OCI-LY1 (cell line): ENCODE measurements at regions not wholly inside any gene's neighbourhood (a gene's known extent, or its start where the extent isn't known, plus 50 kb on each side); places are given as distances from the start of the nearest gene placed in this dataset.

Experiments used
- H2AFZ ChIP-seq: fragments of 200-600 bp; sonication (generic), shearing (Covaris generic); 2 replicates; pipeline ENCODE4 v1.6.0; 2014; ENCODE audit warnings: antibody characterized with exemption, mild to moderate bottlenecking, low read length
- H3F3A ChIP-seq: fragments of 200-600 bp; sonication (generic), shearing (Covaris generic); 2 replicates; pipeline ENCODE4 v1.6.0; 2014; ENCODE audit warnings: mild to moderate bottlenecking, antibody characterized with exemption, low read length, moderate library complexity; ENCODE audit not compliant: insufficient read depth
- H3K27ac ChIP-seq: fragments of 200-600 bp; sonication (generic); 2 replicates; pipeline ENCODE4 v1.5.1; 2014; ENCODE audit warnings: low read length, mixed run types, mild to moderate bottlenecking, low read depth; ENCODE audit not compliant: poor library complexity, severe bottlenecking
- H3K27me3 ChIP-seq: fragments of 200-600 bp; sonication (generic); 2 replicates; pipeline ENCODE4 v1.6.0; 2014; ENCODE audit warnings: antibody characterized with exemption, mild to moderate bottlenecking, low read length, moderate library complexity; ENCODE audit not compliant: insufficient read depth
- H3K36me3 ChIP-seq: fragments of 200-600 bp; sonication (generic); 2 replicates; pipeline ENCODE4 v1.6.1; 2014; ENCODE audit warnings: mild to moderate bottlenecking, antibody characterized with exemption, low read length, moderate library complexity, mixed read lengths; ENCODE audit not compliant: insufficient read depth
- H3K4me1 ChIP-seq: fragments of 200-600 bp; sonication (generic); 2 replicates; pipeline ENCODE4 v1.5.1; 2014; ENCODE audit warnings: mild to moderate bottlenecking, low read length, moderate library complexity; ENCODE audit not compliant: insufficient read depth, severe bottlenecking
- H3K4me2 ChIP-seq: fragments of 200-600 bp; sonication (generic), shearing (Covaris generic); 2 replicates; pipeline ENCODE4 v1.6.1; 2014; ENCODE audit warnings: low read length
- H3K4me3 ChIP-seq: fragments of 200-600 bp; sonication (generic); 2 replicates; pipeline ENCODE4 v1.5.1; 2014; ENCODE audit warnings: low read length, low read depth, mild to moderate bottlenecking, mixed read lengths; ENCODE audit not compliant: poor library complexity, severe bottlenecking
- H3K79me2 ChIP-seq: fragments of 200-600 bp; shearing (Covaris generic); 2 replicates; pipeline ENCODE4 v1.6.1; 2016; ENCODE audit warnings: mixed run types, low read length, mixed read lengths; ENCODE audit not compliant: insufficient read depth
- H3K9ac ChIP-seq: fragments of 200-600 bp; sonication (generic), shearing (Covaris generic); 2 replicates; pipeline ENCODE4 v1.6.1; 2014; ENCODE audit warnings: mild to moderate bottlenecking, low read length, mixed read lengths
- H3K9me2 ChIP-seq: fragments of 200-600 bp; sonication (generic), shearing (Covaris generic); 2 replicates; pipeline ENCODE4 v1.6.1; 2014; ENCODE audit warnings: low read depth, mild to moderate bottlenecking, low read length, mixed read lengths
- H3K9me3 ChIP-seq: fragments of 200-600 bp; shearing (Covaris generic); 2 replicates; pipeline ENCODE4 v1.6.1; 2014; ENCODE audit warnings: low read length, mixed read lengths
- H4K20me1 ChIP-seq: fragments of 200-600 bp; sonication (generic), shearing (Covaris generic); 2 replicates; pipeline ENCODE4 v1.6.0; 2016; ENCODE audit warnings: mild to moderate bottlenecking, low read length; ENCODE audit not compliant: insufficient read depth
- EZH2 ChIP-seq: fragments of 200-600 bp; sonication (generic), shearing (Covaris generic); IDR thresholded peaks from 2 replicates; pipeline ENCODE4 v1.8.0; 2017; ENCODE audit warnings: borderline replicate concordance, mixed run types, mild to moderate bottlenecking, antibody characterized with exemption, low read length, moderate library complexity, mixed read lengths
- TF ChIP-seq, protein P1 (sequence below): fragments of 200-600 bp; sonication (generic), shearing (Covaris generic); IDR thresholded peaks from 2 replicates; pipeline ENCODE4 v1.5.1; 2017; ENCODE audit warnings: mild to moderate bottlenecking, antibody characterized with exemption, low read length, moderate library complexity, mixed read lengths

DNA sequence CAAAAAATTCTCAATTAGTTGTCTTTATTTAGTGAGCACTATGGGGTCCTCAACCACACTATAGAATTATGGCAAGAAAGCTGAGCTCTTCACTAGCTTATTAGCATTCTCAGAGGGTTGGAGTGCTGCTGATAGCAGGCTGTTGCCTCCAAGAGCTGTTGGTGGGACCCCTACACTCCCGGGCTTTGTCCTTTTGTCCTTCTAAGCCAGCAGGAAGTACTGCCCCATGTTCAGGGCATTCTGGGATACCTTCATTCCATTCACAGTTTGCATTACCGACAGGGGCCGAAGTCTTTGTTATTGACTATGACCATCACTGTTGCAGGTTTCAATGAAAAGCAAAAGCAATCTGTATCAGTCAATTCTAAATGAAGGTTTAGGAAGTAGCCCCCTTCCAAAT, 89.5 kb upstream of the OTX2 start:
- Histone ChIP-seq H3F3A (no peaks in the 10 kb centered on the region), H3K27me3 (no peaks in the 10 kb centered on the region), H2AFZ (no peak overlapping the region), H3K4me2 (no peak overlapping the region), H3K27ac (no peak overlapping the region), H3K36me3 (no peaks in the 10 kb centered on the region), H3K79me2 (no peaks in the 10 kb centered on the region), H4K20me1 (no peaks in the 10 kb centered on the region), H3K4me3 (no peak overlapping the region), H3K9ac (no peak overlapping the region), H3K9me3 (no peaks in the 10 kb centered on the region), H3K9me2 (no peaks in the 10 kb centered on the region), H3K4me1 (no peaks in the 10 kb centered on the region)
- TF ChIP-seq, protein P1, sequence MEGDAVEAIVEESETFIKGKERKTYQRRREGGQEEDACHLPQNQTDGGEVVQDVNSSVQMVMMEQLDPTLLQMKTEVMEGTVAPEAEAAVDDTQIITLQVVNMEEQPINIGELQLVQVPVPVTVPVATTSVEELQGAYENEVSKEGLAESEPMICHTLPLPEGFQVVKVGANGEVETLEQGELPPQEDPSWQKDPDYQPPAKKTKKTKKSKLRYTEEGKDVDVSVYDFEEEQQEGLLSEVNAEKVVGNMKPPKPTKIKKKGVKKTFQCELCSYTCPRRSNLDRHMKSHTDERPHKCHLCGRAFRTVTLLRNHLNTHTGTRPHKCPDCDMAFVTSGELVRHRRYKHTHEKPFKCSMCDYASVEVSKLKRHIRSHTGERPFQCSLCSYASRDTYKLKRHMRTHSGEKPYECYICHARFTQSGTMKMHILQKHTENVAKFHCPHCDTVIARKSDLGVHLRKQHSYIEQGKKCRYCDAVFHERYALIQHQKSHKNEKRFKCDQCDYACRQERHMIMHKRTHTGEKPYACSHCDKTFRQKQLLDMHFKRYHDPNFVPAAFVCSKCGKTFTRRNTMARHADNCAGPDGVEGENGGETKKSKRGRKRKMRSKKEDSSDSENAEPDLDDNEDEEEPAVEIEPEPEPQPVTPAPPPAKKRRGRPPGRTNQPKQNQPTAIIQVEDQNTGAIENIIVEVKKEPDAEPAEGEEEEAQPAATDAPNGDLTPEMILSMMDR = no peak
- no peak for TF ChIP-seq EZH2

DNA sequence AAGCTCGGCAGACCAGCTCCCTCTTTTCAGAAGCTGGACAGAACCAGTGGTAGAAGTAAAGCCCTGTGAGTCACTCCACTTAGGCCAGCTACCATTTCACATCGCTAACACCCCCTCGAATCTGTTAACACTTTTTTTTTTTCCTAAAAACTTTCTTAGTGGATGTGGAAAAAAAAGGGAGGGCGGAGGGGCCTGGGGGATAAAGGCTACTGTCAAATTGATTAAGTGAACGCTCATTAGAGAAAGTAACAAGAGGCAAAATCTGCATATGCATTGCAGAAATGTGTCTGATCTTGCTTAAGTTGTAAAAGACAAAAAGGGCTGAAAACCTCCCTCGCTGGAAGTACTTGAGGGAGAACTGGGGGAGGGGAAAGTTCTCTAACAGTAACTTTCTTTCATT, 86.6 kb upstream of the OTX2 start:
- no peak overlapping the region for H3K4me3 ChIP-seq
- TF ChIP-seq, protein P1 = no peak
- no peak for TF ChIP-seq EZH2
- H3K27ac ChIP-seq = no peak overlapping the region
- H3K9me2 ChIP-seq = no peaks in the 10 kb centered on the region
- no peak overlapping the region for H3K4me2 ChIP-seq
- no peaks in the 10 kb centered on the region for H3K4me1 ChIP-seq
- H2AFZ ChIP-seq = no peak overlapping the region
- no peaks in the 10 kb centered on the region for H3K79me2 ChIP-seq
- H4K20me1 ChIP-seq = no peaks in the 10 kb centered on the region
- no peaks in the 10 kb centered on the region for H3F3A ChIP-seq
- no peaks in the 10 kb centered on the region for H3K36me3 ChIP-seq
- no peak overlapping the region for H3K9ac ChIP-seq
- H3K9me3 ChIP-seq = no peaks in the 10 kb centered on the region
- H3K27me3 ChIP-seq = no peaks in the 10 kb centered on the region

DNA sequence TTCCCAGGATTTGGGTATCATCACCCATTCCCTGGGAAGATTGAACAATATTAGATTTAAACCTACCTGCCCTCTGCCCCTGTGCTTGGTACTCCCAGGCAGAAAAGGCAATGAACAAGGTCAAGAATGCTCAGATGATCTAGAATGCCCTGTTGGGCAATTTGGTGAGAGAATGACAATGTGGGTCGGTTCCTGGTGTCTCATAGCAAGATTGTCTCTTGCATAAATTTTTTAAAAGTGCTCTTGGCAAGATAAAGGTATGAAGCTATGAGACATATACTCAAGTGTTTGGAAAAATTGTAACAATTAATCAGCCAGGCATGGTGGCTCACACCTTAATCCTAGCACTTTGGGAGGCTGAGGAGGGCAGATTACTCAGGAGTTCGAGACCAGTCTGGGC, 86.0 kb upstream of the OTX2 start:
- Histone ChIP-seq H3K4me3 (no peak overlapping the region), H3F3A (no peaks in the 10 kb centered on the region), H3K36me3 (no peaks in the 10 kb centered on the region), H3K4me1 (no peaks in the 10 kb centered on the region), H3K9ac (no peak overlapping the region), H3K9me3 (no peaks in the 10 kb centered on the region), H3K4me2 (no peak overlapping the region), H3K79me2 (no peaks in the 10 kb centered on the region), H3K9me2 (no peaks in the 10 kb centered on the region), H3K27ac (no peak overlapping the region), H3K27me3 (no peaks in the 10 kb centered on the region), H4K20me1 (no peaks in the 10 kb centered on the region), H2AFZ (no peak overlapping the region)
- TF ChIP-seq, protein P1 = no peak
- TF ChIP-seq EZH2 = no peak
